Right lobe of liver (tissue), 4 donors: ENCODE measurements at regions not wholly inside any gene's neighbourhood (a gene's known extent, or its start where the extent isn't known, plus 50 kb on each side); places are given as distances from the start of the nearest gene placed in this dataset.

Experiments used
- CTCF ChIP-seq, 4 donors: fragments of 200-600 bp in 3 of 4; fragments of 450-650 bp in 1 of 4; IDR thresholded peaks; one replicate each; pipeline versions ENCODE4 v1.5.1 to v1.8.0; 2016 to 2022; ENCODE audit warnings: antibody characterized with exemption in 4 of 4, mild to moderate bottlenecking in 2 of 4
- POLR2A ChIP-seq: fragments of 450-650 bp; IDR thresholded peaks from one replicate; pipeline ENCODE4 v1.6.1; 2017; ENCODE audit warnings: antibody characterized with exemption, mild to moderate bottlenecking
- donor health status: DM: no; HTN: no; CAD: no.
- donor health status: DM: no; HTN: no; CAD: no.
- donor health status: DM: no; HTN: yes; CAD: no.

- no peak for TF ChIP-seq CTCF (IDR thresholded peaks at IDR 0.05)
- TF ChIP-seq POLR2A, result no peak
Measured at GRCh38 chr7:97317575-97317974, 200.1 kb downstream of the SDHAF3 start.
